Fibroblast of the aortic adventitia (primary cell): ENCODE measurements at regions not wholly inside any gene's neighbourhood (a gene's known extent, or its start where the extent isn't known, plus 50 kb on each side); places are given as distances from the start of the nearest gene placed in this dataset.
A peak's percentile ranks its signal among the peaks of the same experiment; 100 is the strongest.
"Not testable (repeated sequence)": the region's sequence is repeated elsewhere in the genome, so short reads cannot be mapped to it uniquely, and the experiment has no call there.

Experiments
- DNase-seq: peaks from one replicate; pipeline ENCODE4 v3.0.0-alpha.2; 2010; ENCODE audit warnings: low read depth
- H3K4me3 ChIP-seq: 2 replicates; pipeline ENCODE4 v1.5.1; 2011; ENCODE audit warnings: low read depth, mild to moderate bottlenecking, control low read depth, low read length, moderate library complexity
- TF ChIP-seq, protein P1 (sequence below): IDR thresholded peaks from 2 replicates; pipeline ENCODE4 v1.5.1; 2011; ENCODE audit warnings: mild to moderate bottlenecking, low read length, control low read depth, inconsistent platforms; ENCODE audit not compliant: insufficient read depth

DNA sequence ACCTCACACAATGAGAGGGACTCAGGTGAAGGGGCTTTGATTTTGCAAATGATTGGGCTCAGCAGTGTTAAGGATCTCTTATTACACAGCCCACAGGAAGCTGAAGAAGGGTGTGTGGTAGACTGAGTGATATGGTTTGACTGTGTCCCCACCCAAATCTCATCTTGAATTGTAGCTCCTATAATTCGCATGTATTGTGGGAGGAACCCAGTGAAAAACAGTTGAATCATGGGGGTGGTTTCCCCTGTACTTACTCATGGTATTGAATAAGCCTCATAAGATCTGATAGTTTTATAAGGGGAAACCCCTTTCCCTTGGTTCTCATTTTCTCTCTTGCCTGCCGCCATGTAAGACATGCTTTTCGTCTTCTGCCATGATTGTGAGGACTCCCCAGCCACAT lies 132.5 kb upstream of the FBXL7 start:
- TF ChIP-seq, protein P1, sequence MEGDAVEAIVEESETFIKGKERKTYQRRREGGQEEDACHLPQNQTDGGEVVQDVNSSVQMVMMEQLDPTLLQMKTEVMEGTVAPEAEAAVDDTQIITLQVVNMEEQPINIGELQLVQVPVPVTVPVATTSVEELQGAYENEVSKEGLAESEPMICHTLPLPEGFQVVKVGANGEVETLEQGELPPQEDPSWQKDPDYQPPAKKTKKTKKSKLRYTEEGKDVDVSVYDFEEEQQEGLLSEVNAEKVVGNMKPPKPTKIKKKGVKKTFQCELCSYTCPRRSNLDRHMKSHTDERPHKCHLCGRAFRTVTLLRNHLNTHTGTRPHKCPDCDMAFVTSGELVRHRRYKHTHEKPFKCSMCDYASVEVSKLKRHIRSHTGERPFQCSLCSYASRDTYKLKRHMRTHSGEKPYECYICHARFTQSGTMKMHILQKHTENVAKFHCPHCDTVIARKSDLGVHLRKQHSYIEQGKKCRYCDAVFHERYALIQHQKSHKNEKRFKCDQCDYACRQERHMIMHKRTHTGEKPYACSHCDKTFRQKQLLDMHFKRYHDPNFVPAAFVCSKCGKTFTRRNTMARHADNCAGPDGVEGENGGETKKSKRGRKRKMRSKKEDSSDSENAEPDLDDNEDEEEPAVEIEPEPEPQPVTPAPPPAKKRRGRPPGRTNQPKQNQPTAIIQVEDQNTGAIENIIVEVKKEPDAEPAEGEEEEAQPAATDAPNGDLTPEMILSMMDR: no peak
- no peak overlapping the region for H3K4me3 ChIP-seq
- DNase-seq: no peak

DNA sequence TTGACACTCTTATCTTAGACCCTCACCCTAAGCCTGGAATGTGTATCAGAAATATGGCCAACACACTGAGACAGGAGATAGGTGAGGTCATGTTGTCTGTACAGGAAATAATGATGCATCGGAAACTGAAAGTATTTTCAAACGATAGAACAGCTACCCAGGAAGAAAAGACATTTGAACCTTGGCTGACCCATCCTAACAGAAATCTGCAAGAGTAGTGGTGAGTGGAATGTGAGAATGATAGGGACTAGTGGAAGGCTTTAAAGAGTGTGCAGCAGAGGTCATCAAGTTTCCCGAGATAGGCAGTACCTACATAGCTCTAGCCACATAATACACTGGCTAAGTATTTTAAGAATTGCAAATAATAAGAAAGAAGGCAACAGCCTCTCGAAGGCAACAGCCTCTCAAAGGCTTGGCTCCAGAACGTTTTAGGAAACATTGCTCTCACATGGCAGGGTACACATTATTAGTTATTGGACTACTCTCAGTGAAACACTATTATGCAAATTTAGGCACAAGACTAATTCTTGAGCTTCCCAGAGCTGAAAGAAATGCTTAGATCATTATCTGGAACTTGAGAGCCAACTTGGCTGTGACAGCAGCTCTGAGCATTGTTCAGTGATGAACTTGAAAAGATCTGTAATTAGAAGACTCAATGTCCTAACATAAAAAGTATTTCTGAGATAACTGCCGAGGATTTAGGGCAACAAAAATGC lies 133.1 kb upstream of the FBXL7 start:
- TF ChIP-seq, protein P1: no peak
- DNase-seq: peak; percentile 28
- H3K4me3 ChIP-seq: peak overlapping the region; percentile 20

DNA sequence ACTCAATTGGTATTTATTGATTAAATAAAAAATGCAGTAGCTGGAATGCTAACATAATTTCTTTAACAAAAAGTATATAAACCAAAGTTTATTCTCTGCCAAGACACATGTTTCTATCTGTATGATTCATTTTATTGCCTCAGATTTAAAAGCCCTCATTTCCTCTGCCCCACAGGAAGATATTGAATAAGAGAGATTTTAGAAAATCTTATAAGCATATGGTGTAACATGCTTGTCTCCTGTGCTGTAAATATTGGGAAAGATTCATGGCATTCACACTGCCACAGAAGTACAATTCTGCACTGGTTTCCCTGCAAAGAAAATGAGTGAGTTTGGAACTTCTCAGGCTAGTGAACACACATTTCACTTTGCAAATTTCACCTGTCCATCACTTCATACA lies 134.9 kb upstream of the FBXL7 start:
- peak; percentile 5 for DNase-seq
- TF ChIP-seq, protein P1: no peak
- no peak overlapping the region for H3K4me3 ChIP-seq

DNA sequence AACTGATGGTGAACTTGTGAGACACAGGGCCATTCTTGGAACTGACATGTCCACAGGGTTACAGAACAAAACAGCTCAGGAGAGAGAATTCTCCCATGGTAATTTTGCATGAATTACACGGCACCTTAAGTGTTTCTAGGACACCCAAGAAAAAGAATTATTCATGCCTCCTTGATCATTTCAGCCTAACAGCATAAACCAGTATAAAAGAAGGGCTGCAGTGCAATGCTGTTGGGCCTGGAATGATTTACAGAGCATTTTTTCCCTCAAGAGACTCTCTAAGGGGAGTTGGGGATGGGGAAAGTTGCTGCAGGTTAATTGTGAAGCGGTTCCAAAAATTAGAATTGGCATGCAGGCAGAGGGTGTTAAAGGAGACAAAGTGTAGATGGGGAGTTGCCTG lies 136.4 kb upstream of the FBXL7 start:
- H3K4me3 ChIP-seq: no peak overlapping the region
- TF ChIP-seq, protein P1: no peak
- DNase-seq: no peak

DNA sequence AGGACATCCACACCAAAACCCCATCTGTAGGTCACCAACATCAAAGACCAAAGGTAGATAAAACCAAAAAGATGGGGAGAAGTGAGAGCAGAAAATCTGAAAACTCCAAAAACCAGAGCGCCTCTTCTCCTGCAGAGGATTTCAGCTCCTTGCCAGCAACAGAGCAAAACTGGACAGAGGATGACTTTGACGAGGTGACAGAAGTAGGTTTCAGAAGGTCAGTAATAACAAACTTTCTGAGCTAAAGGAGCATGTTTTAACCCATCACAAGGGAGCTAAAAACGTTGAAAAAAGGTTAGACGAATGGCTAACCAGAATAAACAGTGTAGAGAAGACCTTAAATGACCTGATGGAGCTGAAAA lies 142.9 kb upstream of the FBXL7 start:
- not testable (repeated sequence) for DNase-seq, H3K4me3 ChIP-seq

DNA sequence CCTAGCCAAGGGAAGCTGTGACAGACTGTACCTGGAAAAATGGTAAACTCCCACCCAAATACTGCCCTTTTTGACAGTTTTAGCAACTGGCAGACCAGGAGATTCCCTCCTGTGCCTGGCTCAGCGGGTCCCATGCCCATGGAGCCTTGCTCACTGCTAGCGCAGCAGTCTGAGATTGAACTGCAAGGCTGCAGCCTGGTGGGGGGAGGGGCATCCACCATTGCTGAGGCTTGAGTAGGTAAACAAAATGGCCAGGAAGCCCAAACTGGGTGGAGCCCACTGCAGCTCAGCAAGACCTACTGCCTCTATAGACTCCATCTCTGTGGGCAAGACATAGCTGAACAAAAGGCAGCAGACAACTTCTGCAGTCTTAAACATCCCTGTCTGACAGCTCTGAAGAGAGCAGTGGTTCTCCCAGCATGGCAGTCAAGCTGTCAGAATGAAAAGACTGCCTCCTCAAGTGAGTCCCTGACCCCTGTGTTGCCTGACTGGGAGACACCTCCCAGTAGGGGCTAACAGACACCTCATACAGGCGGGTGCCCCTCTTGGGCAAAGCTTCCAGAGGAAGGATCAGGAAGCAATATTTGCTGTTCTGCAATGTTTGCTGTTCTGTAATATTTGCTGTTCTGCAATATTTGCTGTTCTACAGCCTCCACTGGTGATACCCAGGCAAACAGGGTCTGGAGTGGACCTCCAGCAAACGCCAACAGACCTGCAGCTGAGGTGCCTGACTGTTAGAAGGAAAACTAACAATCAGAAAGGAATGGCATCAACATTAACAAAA lies 143.5 kb upstream of the FBXL7 start:
- not testable (repeated sequence) for DNase-seq, H3K4me3 ChIP-seq

DNA sequence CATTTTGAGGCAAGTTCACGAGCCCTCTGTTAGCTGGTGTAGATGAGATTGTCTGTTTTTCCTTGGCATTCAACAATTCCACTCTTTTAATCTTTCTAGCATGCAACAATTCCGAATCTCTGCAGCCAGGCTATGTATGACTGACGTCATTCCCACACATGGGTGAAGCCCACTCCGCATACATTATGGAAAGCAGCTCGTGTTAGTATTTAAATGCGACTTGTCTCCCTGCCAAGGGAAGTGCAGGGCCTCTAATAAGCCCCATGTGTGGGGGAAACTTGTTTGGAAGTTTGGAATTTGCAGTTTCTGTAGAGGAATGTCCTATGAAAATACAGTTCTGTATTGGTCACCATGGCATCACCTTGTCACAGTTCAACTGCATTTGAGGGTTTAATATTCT lies 146.0 kb upstream of the FBXL7 start:
- H3K4me3 ChIP-seq: no peak overlapping the region
- DNase-seq: no peak
- TF ChIP-seq, protein P1: no peak
